HG03103 (cell line): ENCODE measurements at regions not wholly inside any gene's neighbourhood (a gene's known extent, or its start where the extent isn't known, plus 50 kb on each side); places are given as distances from the start of the nearest gene placed in this dataset.

Experiments used
- ATAC-seq: cut with Tn5 transposase; IDR thresholded peaks from one replicate; pipeline ENCODE4 v1.9.1; 2021; ENCODE audit warnings: low read depth; ENCODE audit not compliant: unreplicated experiment

GRCh38 chr16:86710602-86710950 is 132.2 kb downstream of the FOXL1 start:
- ATAC-seq = no peak

- no peak for ATAC-seq
Observed at GRCh38 chr16:86712158-86713009, 134.0 kb downstream of the FOXL1 start.

DNA sequence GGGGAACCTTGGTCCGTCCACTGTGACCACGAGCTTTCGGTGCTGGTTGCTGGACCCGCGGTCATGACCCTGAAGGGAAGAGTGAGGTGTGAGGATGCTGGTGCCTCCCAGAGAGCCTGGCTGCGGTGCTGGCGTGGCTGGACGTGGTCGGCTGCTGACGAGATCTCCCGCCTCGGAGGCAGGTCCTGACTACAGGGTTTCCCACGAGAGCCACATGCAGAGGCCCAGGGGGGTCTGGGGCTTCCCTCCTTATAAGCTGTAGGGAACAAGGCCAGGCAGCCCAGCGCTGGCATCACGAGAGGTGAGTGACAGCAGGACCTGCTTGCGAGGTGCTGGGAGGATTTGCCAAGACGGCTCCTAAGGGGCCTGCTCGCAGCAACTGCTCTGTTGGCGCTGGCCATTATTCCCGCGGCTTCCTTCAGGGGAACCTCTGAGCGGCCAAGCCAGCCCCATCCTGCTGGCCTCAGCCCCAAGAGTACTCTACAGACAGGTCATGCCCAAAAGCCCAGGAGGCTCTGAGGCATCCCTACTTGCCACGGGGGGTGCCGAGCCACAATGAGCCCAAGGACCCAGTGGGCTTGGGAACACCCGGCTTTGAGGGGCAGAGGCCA is 134.8 kb downstream of the FOXL1 start:
- ATAC-seq = no peak

GRCh38 chr16:86714166-86714565 is 135.8 kb downstream of the FOXL1 start:
- no peak for ATAC-seq

GRCh38 chr16:86716649-86717048 is 138.3 kb downstream of the FOXL1 start:
- no peak for ATAC-seq

- no peak for ATAC-seq
Observed at GRCh38 chr16:86718118-86718517, 139.8 kb downstream of the FOXL1 start.

- ATAC-seq = no peak
Observed at GRCh38 chr16:86722970-86723369, 144.6 kb downstream of the FOXL1 start.

- ATAC-seq = no peak
Observed at GRCh38 chr16:86723689-86724088, 145.3 kb downstream of the FOXL1 start.

DNA sequence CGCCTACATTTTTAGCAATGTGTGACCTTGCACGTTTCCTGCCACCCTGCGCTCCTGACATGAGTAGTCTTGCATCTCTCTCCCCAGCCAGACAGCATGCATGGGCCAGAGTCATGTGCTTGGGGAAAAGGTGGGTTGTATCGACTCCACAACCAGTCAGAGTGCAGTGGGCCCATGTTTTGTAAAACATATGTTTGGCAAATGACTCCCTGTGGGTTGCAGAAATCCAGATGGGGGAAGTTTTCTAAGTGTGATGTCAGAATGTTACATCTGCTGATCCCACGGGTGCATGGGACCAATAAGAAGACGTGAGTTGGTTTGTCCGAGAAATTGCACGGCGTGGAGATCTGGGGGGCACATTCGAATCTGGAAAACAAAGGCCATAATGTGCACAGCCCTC is 147.1 kb downstream of the FOXL1 start:
- no peak for ATAC-seq

GRCh38 chr16:86726340-86726739 is 148.0 kb downstream of the FOXL1 start:
- ATAC-seq = no peak

GRCh38 chr16:86727131-86727530 is 148.8 kb downstream of the FOXL1 start:
- no peak for ATAC-seq

- ATAC-seq = no peak
Observed at GRCh38 chr16:86727632-86728031, 149.3 kb downstream of the FOXL1 start.

DNA sequence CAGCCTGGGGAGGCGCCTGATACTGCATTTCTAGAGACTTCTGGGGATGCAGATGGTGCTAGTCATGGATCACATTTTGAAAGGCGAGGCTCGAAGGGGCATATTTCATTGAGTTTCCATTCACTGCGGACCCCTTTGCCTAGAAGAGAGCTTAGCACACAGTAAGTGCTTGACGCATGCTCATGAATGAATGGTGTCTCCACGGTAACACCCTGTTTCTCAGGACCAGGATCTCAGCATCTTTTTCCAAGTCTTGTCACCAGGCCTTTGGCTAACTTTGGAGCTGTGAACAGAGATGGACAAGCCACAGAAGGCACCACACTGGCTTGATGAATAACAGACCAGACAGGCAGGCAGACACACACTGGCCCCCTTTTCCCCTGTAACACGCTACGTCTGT is 151.3 kb downstream of the FOXL1 start:
- no peak for ATAC-seq

DNA sequence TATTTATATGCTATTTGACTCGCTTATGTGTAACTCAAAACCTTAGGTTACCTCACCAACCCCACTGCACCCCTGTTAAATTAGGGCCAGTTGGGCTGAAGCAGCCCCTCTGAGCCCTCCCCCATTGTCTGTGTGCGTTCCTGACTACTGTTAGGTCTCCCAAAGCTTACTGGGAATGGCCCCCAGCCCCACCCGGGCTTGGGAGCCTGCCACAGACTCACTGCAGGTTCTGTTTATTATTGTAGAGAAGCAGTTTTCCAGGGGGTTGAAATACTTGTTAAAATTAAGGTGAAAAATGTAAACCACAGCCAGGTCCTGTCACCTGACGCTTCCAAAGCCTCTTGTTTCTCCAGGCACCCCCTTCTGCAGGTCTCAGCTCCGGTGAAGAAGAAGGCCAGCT is 151.7 kb downstream of the FOXL1 start:
- ATAC-seq = no peak

DNA sequence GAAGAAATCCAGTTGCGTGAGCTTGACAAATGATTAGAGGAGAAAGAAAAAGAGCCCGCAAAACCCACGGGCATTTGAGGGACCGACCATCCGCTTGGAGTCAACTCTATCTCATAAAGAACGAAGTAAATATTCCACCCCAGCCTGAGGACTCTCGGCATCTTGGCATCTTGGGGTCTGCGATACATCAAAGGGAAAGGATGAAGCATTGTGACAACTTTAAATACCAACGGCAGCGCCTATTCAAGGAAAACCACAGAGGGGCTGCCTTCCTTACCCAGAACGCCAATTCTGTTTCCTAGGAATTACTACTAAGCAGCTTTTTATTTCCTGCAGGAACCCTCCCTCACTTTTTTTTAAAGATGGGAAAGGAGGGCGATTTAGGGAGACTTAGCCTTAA is 152.2 kb downstream of the FOXL1 start:
- no peak for ATAC-seq

- no peak for ATAC-seq
Observed at GRCh38 chr16:86732621-86733295, 154.4 kb downstream of the FOXL1 start.

- ATAC-seq = no peak
Observed at GRCh38 chr16:86733546-86734254, 155.4 kb downstream of the FOXL1 start.

GRCh38 chr16:86734543-86735460 is 156.5 kb downstream of the FOXL1 start:
- no peak for ATAC-seq

DNA sequence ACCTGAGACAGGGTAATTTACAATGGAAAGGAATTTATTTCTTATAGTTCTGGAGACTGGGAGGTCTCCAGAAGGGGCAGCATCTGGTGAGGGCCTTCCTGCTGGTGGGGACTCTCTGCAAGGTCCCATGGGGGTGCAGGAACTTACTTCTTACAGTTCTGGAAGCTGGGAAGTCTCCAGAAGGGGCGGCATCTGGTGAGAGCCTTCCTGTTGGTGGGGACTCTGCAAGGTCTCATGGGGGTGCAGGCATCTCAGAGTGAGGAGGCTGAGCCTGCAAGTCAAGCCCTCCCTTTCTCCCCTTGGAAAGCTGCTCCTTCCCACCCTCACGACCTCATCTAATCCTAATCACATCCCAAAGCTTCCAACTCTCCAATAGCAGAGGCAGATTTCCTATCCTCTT is 157.4 kb downstream of the FOXL1 start:
- ATAC-seq = no peak

GRCh38 chr16:86736502-86736901 is 158.2 kb downstream of the FOXL1 start:
- no peak for ATAC-seq
